ENCODE measurements at regions not wholly inside any gene's neighbourhood (a gene's known extent, or its start where the extent isn't known, plus 50 kb on each side); places are given as distances from the start of the nearest gene placed in this dataset.

DNA sequence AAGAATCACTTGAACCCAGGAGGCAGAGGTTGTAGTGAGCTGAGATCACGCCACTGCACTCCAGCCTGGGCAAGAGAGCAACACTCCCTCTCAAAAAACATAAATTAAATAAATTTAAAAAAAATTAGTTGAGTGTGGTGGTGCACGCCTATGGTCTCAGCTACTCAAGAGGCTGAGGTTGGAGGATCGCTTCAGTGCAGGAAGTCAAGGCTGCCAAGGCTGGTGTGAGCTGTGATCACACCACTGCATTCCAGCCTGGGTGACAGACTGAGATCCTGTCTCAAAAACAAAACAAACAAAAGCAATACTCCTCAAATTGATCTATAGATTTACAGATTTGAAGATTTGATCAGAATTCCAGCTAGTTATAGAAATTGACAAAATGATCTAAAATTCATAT is 92.7 kb upstream of the RESF1 start:
- Histone ChIP-seq H2BK120ac (replicated peaks; ENCODE audit: low read depth, low read length) (no peak overlapping the region), H3K23me2 (ENCODE audit: low read depth, low read length) (peaks cover 3% of the 10 kb centered on the region; the same call in 1 of the 2 replicates), H2AFZ (ENCODE audit: low read length) (no peak overlapping the region), H3K27me3 (replicated peaks in 1 of 4; ENCODE audit: control insufficient read depth in 3 of 4, extremely low read depth in 1 of 4, insufficient read depth in 3 of 4, low read length in 3 of 4) (no peaks in the 10 kb centered on the region), H3K9ac (replicated peaks in 1 of 4; ENCODE audit: extremely low read depth in 1 of 4, low read depth in 3 of 4, low read length in 3 of 4) (no peak overlapping the region), H3K36me3 (ENCODE audit: control insufficient read depth in 2 of 4, insufficient read depth in 4 of 4, low read length in 3 of 4) (no peaks in the 10 kb centered on the region), H2BK15ac (ENCODE audit: low read length) (no peak overlapping the region), H2BK5ac (ENCODE audit: low read depth, low read length) (no peak overlapping the region), H3K9me3 (ENCODE audit: insufficient read depth in 2 of 2, low read depth in 1 of 2, low read length in 1 of 2) (no peaks in the 10 kb centered on the region), H3K4me1 (replicated peaks in 1 of 4; ENCODE audit: control insufficient read depth in 3 of 4, insufficient read depth in 4 of 4, low read length in 3 of 4) (peaks cover 0 to 8% (median 2%) of the 10 kb centered on the region in 4 experiments; a peak in 2 of 7 replicates), H2AK5ac (ENCODE audit: low read depth, low read length) (no peak overlapping the region), H2BK20ac (ENCODE audit: low read length) (no peak overlapping the region), H3K27ac (ENCODE audit: low read depth, low read length) (no peak overlapping the region), H3K56ac (replicated peaks; ENCODE audit: insufficient read length, low read depth, low read length) (no peak overlapping the region), H3K4me3 (ENCODE audit: extremely low read depth in 1 of 4, insufficient read depth in 2 of 4, low read depth in 3 of 4, low read length in 4 of 4) (no peak overlapping the region), H2BK12ac (ENCODE audit: low read depth, low read length) (no peak overlapping the region), H3K79me2 (ENCODE audit: control insufficient read depth in 1 of 2, insufficient read depth in 2 of 2, low read length in 2 of 2) (no peaks in the 10 kb centered on the region), H3K18ac (ENCODE audit: extremely low read depth, low read length) (no peak overlapping the region), H3K14ac (ENCODE audit: insufficient read length) (no peak overlapping the region), H4K5ac (ENCODE audit: insufficient read length, low read depth, low read length) (no peak overlapping the region), H3K23ac (ENCODE audit: insufficient read length) (no peak overlapping the region), H4K8ac (ENCODE audit: extremely low read depth, insufficient read depth, low read length) (no peak overlapping the region), H3K4ac (replicated peaks; ENCODE audit: insufficient read length, low read depth, low read length) (no peak overlapping the region), H4K20me1 (replicated peaks in 1 of 2; ENCODE audit: control insufficient read depth in 1 of 2, insufficient read depth in 2 of 2, low read length in 2 of 2) (no peaks in the 10 kb centered on the region), H3K4me2 (ENCODE audit: insufficient read depth in 1 of 2, low read depth in 2 of 2, low read length in 2 of 2) (no peak overlapping the region), H4K91ac (replicated peaks; ENCODE audit: insufficient read length, low read length) (no peak overlapping the region), H3K79me1 (ENCODE audit: low read depth, low read length) (no peaks in the 10 kb centered on the region)
- CTCF ChIA-PET (ENCODE audit: partially characterized antibody), result interaction anchor here (0.9 kb wide), 1 partner anchor 34 kb away, joined by 3 read pairs; no protein-coding TSS in a partner anchor
- FAIRE-seq (no peak), DNase-seq (ENCODE audit: low read depth in 1 of 2, low spot score in 2 of 2) (no peak)
- 87% methylated on average over 3 of the region's 3 CpGs; no CpG with 5 or more reads in 1 of the 2 experiments for WGBS, 2 experiments (ENCODE audit: extremely low coverage in 1 of 2, insufficient coverage in 1 of 2, insufficient read length in 1 of 2, insufficient replicate concordance in 2 of 2, low coverage in 1 of 2, low lambda C conversion rate in 2 of 2, missing lambda C conversion rate in 1 of 2)
- no peak for TF ChIP-seq TEAD4 (IDR thresholded peaks at IDR 0.05; ENCODE audit: low read depth, low read length)
- TF ChIP-seq, protein P1, sequence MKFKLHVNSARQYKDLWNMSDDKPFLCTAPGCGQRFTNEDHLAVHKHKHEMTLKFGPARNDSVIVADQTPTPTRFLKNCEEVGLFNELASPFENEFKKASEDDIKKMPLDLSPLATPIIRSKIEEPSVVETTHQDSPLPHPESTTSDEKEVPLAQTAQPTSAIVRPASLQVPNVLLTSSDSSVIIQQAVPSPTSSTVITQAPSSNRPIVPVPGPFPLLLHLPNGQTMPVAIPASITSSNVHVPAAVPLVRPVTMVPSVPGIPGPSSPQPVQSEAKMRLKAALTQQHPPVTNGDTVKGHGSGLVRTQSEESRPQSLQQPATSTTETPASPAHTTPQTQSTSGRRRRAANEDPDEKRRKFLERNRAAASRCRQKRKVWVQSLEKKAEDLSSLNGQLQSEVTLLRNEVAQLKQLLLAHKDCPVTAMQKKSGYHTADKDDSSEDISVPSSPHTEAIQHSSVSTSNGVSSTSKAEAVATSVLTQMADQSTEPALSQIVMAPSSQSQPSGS (IDR thresholded peaks at IDR 0.05; ENCODE audit: low read length), result no peak
- TF ChIP-seq NANOG (IDR thresholded peaks at IDR 0.05; ENCODE audit: insufficient read depth, low read depth, low read length, poor library complexity, severe bottlenecking), result no peak
- TF ChIP-seq SIN3A (conservative IDR thresholded peaks at IDR 0.05 in 1 of 2, IDR thresholded peaks at IDR 0.05 in 1 of 2; ENCODE audit: low read depth in 1 of 2, low read length in 2 of 2), result no peak
- TF ChIP-seq GTF2F1 (IDR thresholded peaks at IDR 0.05; ENCODE audit: borderline replicate concordance, low read depth, low read length), result no peak
- no peak for TF ChIP-seq PHF8 (conservative IDR thresholded peaks at IDR 0.05; ENCODE audit: low read depth, low read length)
- POLR2A ChIA-PET (ENCODE audit: partially characterized antibody), result no interaction called here

Data from H1 (cell line).